Adrenal gland (tissue), 9 donors: ENCODE measurements at regions not wholly inside any gene's neighbourhood (a gene's known extent, or its start where the extent isn't known, plus 50 kb on each side); places are given as distances from the start of the nearest gene placed in this dataset.

ENCODE experiments used
- DNase-seq, 7 donors: peaks; one replicate each; pipeline ENCODE4 v3.0.0-alpha.2; 2019 to 2020
- H3K27ac ChIP-seq, 5 donors: fragments of 200-600 bp; sonication (generic) in 4 of 5; 1 replicate in 3 of 5; 2 replicates in 2 of 5; pipeline versions ENCODE4 v1.5.1 to v1.8.0; 2016 to 2020; ENCODE audit warnings: mild to moderate bottlenecking in 1 of 5
- H3K27me3 ChIP-seq: fragments of 200-600 bp; 2 replicates; pipeline ENCODE4 v1.8.0; 2021
- H3K36me3 ChIP-seq, 2 donors: fragments of 200-600 bp; replicated peaks in 1 of 2; 1 replicate in 1 of 2; 2 replicates in 1 of 2; pipeline versions ENCODE4 v1.5.1 to v1.8.0; 2018 to 2022
- H3K4me1 ChIP-seq, 2 donors: fragments of 200-600 bp; replicated peaks in 1 of 2; 1 replicate in 1 of 2; 2 replicates in 1 of 2; pipeline versions ENCODE4 v1.5.1 to v1.8.0; 2018 to 2021
- H3K4me3 ChIP-seq, 4 donors: fragments of 200-600 bp; sonication (generic) in 3 of 4; one replicate each; pipeline ENCODE4 v1.5.1; 2016 to 2018
- H3K9me3 ChIP-seq, 3 donors: fragments of 200-600 bp; sonication (generic) in 1 of 3; replicated peaks in 1 of 3; 1 replicate in 2 of 3; 2 replicates in 1 of 3; pipeline versions ENCODE4 v1.5.1 to v1.8.0; 2016 to 2021
- CTCF ChIP-seq, 6 experiments: fragments of 450-650 bp in 4 of 6; fragments of 200-600 bp in 2 of 6; sonication (generic) in 1 of 6; IDR thresholded peaks; 1 replicate in 5 of 6; 2 replicates in 1 of 6; pipeline versions ENCODE4 v1.5.1 to v1.8.0; 2016 to 2021; ENCODE audit warnings: antibody characterized with exemption in 6 of 6, mild to moderate bottlenecking in 2 of 6, moderate library complexity in 1 of 6
- POLR2A ChIP-seq, 2 donors: fragments of 450-650 bp; IDR thresholded peaks; one replicate each; pipeline ENCODE4 v1.6.1; 2017; ENCODE audit warnings: antibody characterized with exemption in 2 of 2, mild to moderate bottlenecking in 2 of 2, moderate library complexity in 1 of 2
- WGBS, 4 donors: extraction: QIAGEN DNeasy Blood & Tissue Kit in 2 of 4; methylation state at CpG; one replicate each; pipeline versions ENCODE4 v1.1.5 to v1.1.7; 2013 to 2017; 5-methylcytosine and 5-hydroxymethylcytosine counted together
- intact Hi-C, 2 donors: fragments of 100-400 bp; cut with DNase I; formaldehyde crosslinking; loops; one replicate each; pipeline versions ENCODE4 v1.14.1 to v1.15.0; 2022 to 2023
- donor health status: healthy with polysubstance abuse.
- donor health status: Bipolar disorder and iron deficiency.
- donor health status: DM: yes; HTN: yes; CAD: no.
- donor health status: DM: no; HTN: no; CAD: no.
- donor health status: DM: no; HTN: no; CAD: no.

DNA sequence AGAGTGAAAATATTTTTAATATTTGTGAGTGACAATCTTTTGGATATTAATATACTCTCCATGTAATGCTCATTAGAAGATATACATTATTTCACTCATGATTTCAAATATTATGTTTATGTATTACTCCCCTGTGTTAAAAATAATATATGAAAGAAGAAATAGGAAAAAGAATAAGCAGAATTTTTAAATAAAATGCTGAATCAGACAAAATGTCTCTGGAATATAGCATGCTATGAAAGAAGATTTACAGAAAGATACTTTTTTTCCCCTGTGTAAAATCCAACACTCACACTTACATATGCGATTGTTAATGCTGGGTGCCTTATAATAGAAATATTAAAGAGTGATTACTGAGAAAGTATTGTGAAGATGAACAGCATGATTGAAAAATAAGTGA, 373.7 kb downstream of the ANXA1 start:
- H3K27ac ChIP-seq = no peak overlapping the region
- 77 to 90% (median 86%) methylated on average over 1 of the region's 1 CpG for WGBS, 4 donors
- no peaks in the 10 kb centered on the region for H3K9me3 ChIP-seq
- no peak for TF ChIP-seq CTCF (IDR thresholded peaks at IDR 0.05)
- no peak for TF ChIP-seq POLR2A (IDR thresholded peaks at IDR 0.05)
- no peaks in the 10 kb centered on the region for H3K27me3 ChIP-seq
- no peak for DNase-seq
- H3K4me1 ChIP-seq = no peaks in the 10 kb centered on the region
- H3K36me3 ChIP-seq = no peaks in the 10 kb centered on the region
- intact Hi-C loops = no loop called here
- H3K4me3 ChIP-seq = no peak overlapping the region

DNA sequence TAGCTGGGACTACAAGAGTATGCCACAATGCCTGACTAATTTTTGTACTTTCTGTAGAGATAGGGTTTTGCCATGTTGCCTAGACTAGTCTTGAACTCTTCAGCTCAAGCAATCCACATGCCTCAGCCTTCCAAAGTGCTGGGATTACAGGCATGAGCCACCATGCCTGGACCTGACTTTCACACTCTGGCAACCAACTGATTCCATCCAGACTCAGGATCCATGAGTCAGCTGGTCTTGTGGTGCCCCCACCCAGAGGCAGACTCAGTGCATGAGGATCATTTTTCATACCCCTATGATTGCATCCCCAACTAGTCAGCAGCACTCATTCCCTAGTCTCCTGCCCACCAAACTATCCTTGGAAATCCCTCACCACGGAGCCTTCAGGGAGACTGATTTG, 375.9 kb downstream of the ANXA1 start:
- TF ChIP-seq CTCF (IDR thresholded peaks at IDR 0.05) (no peak), POLR2A (IDR thresholded peaks at IDR 0.05) (no peak)
- H3K27me3 ChIP-seq = no peaks in the 10 kb centered on the region
- intact Hi-C loops = no loop called here

DNA sequence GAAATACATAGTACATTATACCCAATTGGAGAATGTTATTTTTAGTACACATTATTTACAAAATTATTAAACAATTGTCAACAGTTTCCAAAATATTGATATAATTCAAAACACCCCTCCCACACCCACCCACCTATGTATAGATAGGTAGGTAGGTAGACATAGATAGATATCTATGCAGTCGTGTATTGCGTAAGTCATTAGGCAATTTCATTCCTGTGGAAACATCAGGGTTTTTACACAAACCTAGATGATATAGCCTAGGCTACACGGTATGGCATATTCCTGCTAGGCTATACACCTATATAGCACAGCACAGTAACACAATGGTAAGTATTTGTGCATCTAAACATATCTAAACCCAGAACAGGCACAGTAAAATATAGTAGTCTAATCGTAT, 377.3 kb downstream of the ANXA1 start:
- intact Hi-C loops = no loop called here
- TF ChIP-seq CTCF (IDR thresholded peaks at IDR 0.05) (no peak), POLR2A (IDR thresholded peaks at IDR 0.05) (no peak)
- H3K36me3 ChIP-seq = no peaks in the 10 kb centered on the region
- no peak overlapping the region for H3K4me3 ChIP-seq
- WGBS, 4 donors = 73 to 81% (median 79%) methylated on average over 3 to 4 of the region's 4 CpGs
- H3K9me3 ChIP-seq = no peaks in the 10 kb centered on the region
- H3K27me3 ChIP-seq = no peaks in the 10 kb centered on the region
- no peak for DNase-seq
- no peak overlapping the region for H3K27ac ChIP-seq
- H3K4me1 ChIP-seq = no peaks in the 10 kb centered on the region

More for the DNA sequence above, 375.9 kb downstream of the ANXA1 start:
- Histone ChIP-seq H3K27ac (no peak overlapping the region), H3K4me1 (no peaks in the 10 kb centered on the region), H3K9me3 (no peaks in the 10 kb centered on the region), H3K4me3 (no peak overlapping the region), H3K36me3 (no peaks in the 10 kb centered on the region)
- WGBS, 4 donors = 59 to 71% (median 66%) methylated on average over 1 of the region's 1 CpG
- no peak for DNase-seq

- no peaks in the 10 kb centered on the region for H3K27me3 ChIP-seq
- 83 to 91% (median 88%) methylated on average over 1 of the region's 1 CpG for WGBS, 4 donors
- H3K36me3 ChIP-seq = no peaks in the 10 kb centered on the region
- no peak overlapping the region for H3K27ac ChIP-seq
- H3K4me3 ChIP-seq = no peak overlapping the region
- no peaks in the 10 kb centered on the region for H3K4me1 ChIP-seq
- TF ChIP-seq CTCF (IDR thresholded peaks at IDR 0.05) = no peak
- TF ChIP-seq POLR2A (IDR thresholded peaks at IDR 0.05) = no peak
- H3K9me3 ChIP-seq = no peaks in the 10 kb centered on the region
- intact Hi-C loops = no loop called here
- no peak for DNase-seq
Observed at GRCh38 chr9:73529666-73530065, 378.0 kb downstream of the ANXA1 start.
